OCI-LY1 (cell line): ENCODE measurements at regions not wholly inside any gene's neighbourhood (a gene's known extent, or its start where the extent isn't known, plus 50 kb on each side); places are given as distances from the start of the nearest gene placed in this dataset.

Source experiments
- EZH2 ChIP-seq: fragments of 200-600 bp; sonication (generic), shearing (Covaris generic); IDR thresholded peaks from 2 replicates; pipeline ENCODE4 v1.8.0; 2017; ENCODE audit warnings: borderline replicate concordance, mixed run types, mild to moderate bottlenecking, antibody characterized with exemption, low read length, moderate library complexity, mixed read lengths
- TF ChIP-seq, protein P1 (sequence below): fragments of 200-600 bp; sonication (generic), shearing (Covaris generic); IDR thresholded peaks from 2 replicates; pipeline ENCODE4 v1.5.1; 2017; ENCODE audit warnings: mild to moderate bottlenecking, antibody characterized with exemption, low read length, moderate library complexity, mixed read lengths

DNA sequence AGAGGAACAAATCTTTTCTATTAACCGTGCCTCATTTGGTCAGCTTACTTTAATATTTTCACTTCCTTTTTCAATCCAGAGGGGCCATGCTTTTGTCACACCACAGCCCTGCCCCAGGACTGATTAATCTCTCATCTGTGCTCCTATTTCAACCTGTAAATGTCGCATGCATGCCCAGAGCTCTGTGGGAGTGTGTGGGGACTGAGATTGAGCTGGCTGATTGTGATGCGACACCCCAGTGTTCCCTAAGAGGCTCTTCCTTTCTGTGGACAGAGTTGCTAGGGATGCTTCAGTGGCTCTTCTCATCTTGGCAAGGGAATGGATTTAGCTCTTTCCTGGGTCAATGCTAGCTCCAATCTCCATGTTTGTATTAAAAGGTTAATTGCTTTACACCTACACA lies 249.6 kb downstream of the TDRD3 start:
- TF ChIP-seq, protein P1, sequence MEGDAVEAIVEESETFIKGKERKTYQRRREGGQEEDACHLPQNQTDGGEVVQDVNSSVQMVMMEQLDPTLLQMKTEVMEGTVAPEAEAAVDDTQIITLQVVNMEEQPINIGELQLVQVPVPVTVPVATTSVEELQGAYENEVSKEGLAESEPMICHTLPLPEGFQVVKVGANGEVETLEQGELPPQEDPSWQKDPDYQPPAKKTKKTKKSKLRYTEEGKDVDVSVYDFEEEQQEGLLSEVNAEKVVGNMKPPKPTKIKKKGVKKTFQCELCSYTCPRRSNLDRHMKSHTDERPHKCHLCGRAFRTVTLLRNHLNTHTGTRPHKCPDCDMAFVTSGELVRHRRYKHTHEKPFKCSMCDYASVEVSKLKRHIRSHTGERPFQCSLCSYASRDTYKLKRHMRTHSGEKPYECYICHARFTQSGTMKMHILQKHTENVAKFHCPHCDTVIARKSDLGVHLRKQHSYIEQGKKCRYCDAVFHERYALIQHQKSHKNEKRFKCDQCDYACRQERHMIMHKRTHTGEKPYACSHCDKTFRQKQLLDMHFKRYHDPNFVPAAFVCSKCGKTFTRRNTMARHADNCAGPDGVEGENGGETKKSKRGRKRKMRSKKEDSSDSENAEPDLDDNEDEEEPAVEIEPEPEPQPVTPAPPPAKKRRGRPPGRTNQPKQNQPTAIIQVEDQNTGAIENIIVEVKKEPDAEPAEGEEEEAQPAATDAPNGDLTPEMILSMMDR, result no peak
- TF ChIP-seq EZH2, result no peak
